ENCODE measurements at regions not wholly inside any gene's neighbourhood (a gene's known extent, or its start where the extent isn't known, plus 50 kb on each side); places are given as distances from the start of the nearest gene placed in this dataset.

DNA sequence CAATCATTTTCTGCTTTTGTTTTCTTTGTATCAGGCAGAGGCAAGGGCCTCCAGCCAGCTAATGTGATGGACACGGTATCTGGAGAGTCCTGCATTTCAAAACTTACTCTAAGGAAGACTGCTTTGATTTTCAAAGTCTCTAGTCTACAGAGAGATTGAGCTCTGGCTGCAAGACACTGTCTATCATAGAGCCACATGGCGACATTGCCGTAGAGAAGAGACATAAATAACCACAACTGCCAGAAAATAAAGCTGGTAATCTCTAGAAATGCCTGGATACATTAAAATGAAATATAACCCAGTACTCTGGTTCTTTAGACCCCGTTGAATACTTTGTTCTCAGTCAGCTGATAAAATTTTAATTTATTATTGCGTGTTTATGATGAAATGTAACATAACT lies 90.8 kb downstream of the OTUD1 start:
- DNase-seq (ENCODE audit: low read depth) = no peak
- TF ChIP-seq, protein P1, sequence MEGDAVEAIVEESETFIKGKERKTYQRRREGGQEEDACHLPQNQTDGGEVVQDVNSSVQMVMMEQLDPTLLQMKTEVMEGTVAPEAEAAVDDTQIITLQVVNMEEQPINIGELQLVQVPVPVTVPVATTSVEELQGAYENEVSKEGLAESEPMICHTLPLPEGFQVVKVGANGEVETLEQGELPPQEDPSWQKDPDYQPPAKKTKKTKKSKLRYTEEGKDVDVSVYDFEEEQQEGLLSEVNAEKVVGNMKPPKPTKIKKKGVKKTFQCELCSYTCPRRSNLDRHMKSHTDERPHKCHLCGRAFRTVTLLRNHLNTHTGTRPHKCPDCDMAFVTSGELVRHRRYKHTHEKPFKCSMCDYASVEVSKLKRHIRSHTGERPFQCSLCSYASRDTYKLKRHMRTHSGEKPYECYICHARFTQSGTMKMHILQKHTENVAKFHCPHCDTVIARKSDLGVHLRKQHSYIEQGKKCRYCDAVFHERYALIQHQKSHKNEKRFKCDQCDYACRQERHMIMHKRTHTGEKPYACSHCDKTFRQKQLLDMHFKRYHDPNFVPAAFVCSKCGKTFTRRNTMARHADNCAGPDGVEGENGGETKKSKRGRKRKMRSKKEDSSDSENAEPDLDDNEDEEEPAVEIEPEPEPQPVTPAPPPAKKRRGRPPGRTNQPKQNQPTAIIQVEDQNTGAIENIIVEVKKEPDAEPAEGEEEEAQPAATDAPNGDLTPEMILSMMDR (IDR thresholded peaks at IDR 0.05; ENCODE audit: insufficient read depth, low read depth, low read length) = no peak
- H3K4me3 ChIP-seq (ENCODE audit: low read depth, low read length) = no peak overlapping the region

GRCh38 chr10:23530079-23530478 lies 91.2 kb downstream of the OTUD1 start:
- peak; percentile 34 for DNase-seq (ENCODE audit: low read depth)
- no peak overlapping the region for H3K4me3 ChIP-seq (ENCODE audit: low read depth, low read length)

DNA sequence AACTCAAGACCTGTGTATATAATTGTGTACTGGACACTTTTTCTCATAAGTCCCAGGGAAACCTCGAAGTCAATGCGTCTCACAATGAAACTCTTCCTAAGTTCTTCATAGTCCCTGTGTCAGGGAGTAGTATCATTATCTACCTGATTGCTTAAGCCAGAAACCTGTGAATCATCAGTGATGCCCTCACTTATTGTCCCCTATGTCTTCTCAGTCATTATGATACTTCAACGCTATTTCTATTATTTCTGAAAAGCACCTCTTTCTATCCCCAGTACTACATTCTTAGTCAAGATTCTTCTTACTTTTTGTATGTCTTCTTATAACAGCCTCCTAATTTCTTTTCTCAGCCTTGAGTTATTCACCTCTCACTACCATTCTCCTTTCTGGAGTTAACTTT lies 94.3 kb downstream of the OTUD1 start:
- H3K4me3 ChIP-seq (ENCODE audit: low read depth, low read length) = no peak overlapping the region
- no peak for DNase-seq (ENCODE audit: low read depth)
- TF ChIP-seq, protein P1 (IDR thresholded peaks at IDR 0.05; ENCODE audit: insufficient read depth, low read depth, low read length) = no peak

More at GRCh38 chr10:23530079-23530478, 91.2 kb downstream of the OTUD1 start:
- TF ChIP-seq, protein P1 (IDR thresholded peaks at IDR 0.05; ENCODE audit: insufficient read depth, low read depth, low read length) = peak; percentile 44

DNA sequence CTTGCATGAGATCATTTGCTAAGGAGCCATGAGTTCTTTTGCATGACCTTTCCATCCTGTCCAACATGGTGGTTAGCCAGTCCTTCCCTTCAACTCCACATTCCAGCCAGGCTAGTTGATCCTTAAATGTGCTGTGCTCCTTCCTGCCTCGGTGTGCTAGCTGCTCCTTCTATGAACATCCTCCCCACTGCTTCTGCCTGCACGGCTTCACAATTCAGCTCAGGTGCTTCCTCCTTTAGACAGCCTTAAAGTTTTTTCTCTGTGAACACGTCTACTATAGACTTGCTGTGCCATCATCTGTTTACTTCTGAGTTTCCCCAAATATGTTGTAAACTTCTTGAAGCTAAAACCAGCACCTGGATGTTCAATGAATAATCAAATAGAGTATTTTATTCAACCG lies 95.5 kb downstream of the OTUD1 start:
- DNase-seq (ENCODE audit: low read depth) = no peak
- no peak overlapping the region for H3K4me3 ChIP-seq (ENCODE audit: low read depth, low read length)
- TF ChIP-seq, protein P1 (IDR thresholded peaks at IDR 0.05; ENCODE audit: insufficient read depth, low read depth, low read length) = no peak

GRCh38 chr10:23534761-23535160 lies 95.9 kb downstream of the OTUD1 start:
- no peak for DNase-seq (ENCODE audit: low read depth)
- TF ChIP-seq, protein P1 (IDR thresholded peaks at IDR 0.05; ENCODE audit: insufficient read depth, low read depth, low read length) = no peak
- no peak overlapping the region for H3K4me3 ChIP-seq (ENCODE audit: low read depth, low read length)

DNA sequence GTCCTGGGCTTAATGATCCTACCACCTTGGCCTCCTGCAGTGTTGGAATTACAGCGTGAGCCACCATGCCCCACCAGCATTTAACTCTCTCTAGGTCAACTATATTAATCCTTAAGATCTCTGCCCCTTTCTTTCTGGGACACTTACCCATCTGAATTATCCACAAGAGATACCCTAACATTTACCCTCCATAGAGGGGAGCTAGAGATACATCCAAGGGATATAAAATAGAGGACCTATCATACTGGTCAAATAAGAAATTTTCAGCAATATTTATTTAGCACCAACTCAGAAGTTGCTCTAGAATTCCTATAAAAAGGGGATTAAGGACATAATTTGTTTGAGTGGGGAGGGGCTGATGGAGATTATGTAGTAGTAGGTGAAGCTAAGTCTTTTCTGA lies 96.5 kb downstream of the OTUD1 start:
- DNase-seq (ENCODE audit: low read depth) = no peak
- TF ChIP-seq, protein P1 (IDR thresholded peaks at IDR 0.05; ENCODE audit: insufficient read depth, low read depth, low read length) = no peak

GRCh38 chr10:23538968-23539367 lies 100.1 kb downstream of the OTUD1 start:
- no peak for DNase-seq (ENCODE audit: low read depth)
- TF ChIP-seq, protein P1 (IDR thresholded peaks at IDR 0.05; ENCODE audit: insufficient read depth, low read depth, low read length) = no peak
- no peak overlapping the region for H3K4me3 ChIP-seq (ENCODE audit: low read depth, low read length)

More for the DNA sequence above, 96.5 kb downstream of the OTUD1 start:
- no peak overlapping the region for H3K4me3 ChIP-seq (ENCODE audit: low read depth, low read length)

Data from fibroblast of villous mesenchyme (primary cell).